ENCODE measurements at regions not wholly inside any gene's neighbourhood (a gene's known extent, or its start where the extent isn't known, plus 50 kb on each side); places are given as distances from the start of the nearest gene placed in this dataset.

DNA sequence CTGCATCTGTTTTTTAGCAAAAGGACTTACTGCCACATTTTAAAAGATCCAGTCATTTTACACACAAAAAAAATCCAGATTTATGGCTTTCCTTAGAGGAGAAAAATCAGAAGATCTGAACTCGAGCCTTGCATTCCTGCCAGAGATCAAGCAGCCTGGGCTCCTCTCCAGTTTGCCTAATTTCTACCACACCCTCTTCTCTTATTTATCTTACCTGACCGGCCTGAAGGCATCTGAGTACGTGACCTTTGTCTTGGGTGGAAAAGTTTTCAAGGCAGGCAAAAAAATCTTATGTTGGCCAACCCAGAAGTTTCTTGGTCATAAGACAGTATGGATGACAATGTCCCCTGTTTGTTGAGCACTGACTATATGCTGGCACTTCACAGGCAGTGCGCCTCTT, 60.3 kb downstream of the CHRD start:
- TF ChIP-seq, protein P1, sequence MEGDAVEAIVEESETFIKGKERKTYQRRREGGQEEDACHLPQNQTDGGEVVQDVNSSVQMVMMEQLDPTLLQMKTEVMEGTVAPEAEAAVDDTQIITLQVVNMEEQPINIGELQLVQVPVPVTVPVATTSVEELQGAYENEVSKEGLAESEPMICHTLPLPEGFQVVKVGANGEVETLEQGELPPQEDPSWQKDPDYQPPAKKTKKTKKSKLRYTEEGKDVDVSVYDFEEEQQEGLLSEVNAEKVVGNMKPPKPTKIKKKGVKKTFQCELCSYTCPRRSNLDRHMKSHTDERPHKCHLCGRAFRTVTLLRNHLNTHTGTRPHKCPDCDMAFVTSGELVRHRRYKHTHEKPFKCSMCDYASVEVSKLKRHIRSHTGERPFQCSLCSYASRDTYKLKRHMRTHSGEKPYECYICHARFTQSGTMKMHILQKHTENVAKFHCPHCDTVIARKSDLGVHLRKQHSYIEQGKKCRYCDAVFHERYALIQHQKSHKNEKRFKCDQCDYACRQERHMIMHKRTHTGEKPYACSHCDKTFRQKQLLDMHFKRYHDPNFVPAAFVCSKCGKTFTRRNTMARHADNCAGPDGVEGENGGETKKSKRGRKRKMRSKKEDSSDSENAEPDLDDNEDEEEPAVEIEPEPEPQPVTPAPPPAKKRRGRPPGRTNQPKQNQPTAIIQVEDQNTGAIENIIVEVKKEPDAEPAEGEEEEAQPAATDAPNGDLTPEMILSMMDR (IDR thresholded peaks at IDR 0.05; ENCODE audit: low read length, missing control alignments), result no peak
- no peak overlapping the region for H3K4me3 ChIP-seq (replicated peaks; ENCODE audit: low read depth, low read length)
- no peak for DNase-seq (ENCODE audit: low read depth)

DNA sequence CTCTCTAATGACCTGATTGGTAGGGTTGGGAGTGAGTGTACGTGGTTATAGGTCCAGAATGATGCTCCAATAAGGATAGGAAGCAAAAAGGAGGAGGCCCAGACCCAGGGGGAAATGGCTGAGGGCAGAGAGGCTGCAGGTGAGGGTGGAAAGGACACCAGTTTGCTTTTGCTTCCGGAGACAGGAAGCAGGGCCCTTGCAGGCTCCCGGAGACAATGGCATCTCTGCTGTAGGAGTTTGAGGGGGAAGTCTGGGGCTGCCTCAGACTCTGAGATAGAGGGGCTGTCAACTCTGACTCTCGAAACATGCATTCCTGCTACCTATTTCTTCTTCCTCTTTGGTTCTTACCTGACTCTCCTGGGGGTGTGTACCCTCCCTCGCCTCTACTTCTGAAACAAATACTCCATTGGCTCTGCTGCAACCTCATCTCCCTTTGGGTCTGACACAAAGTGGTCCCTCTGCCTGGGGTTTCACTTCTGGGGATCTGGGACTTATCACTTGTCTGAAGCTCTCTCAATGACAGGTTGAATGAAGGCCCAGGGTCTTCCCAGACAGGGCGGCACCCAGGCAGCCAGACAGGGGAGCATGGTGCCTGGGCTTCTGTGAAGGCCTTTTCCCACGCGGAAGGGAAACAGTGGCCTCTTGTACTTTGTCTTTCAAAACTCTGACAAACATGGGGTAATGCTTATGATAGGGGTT, 61.5 kb downstream of the CHRD start:
- TF ChIP-seq, protein P1 (IDR thresholded peaks at IDR 0.05; ENCODE audit: low read length, missing control alignments), result no peak
- no peak for DNase-seq (ENCODE audit: low read depth)
- no peak overlapping the region for H3K4me3 ChIP-seq (replicated peaks; ENCODE audit: low read depth, low read length)

DNA sequence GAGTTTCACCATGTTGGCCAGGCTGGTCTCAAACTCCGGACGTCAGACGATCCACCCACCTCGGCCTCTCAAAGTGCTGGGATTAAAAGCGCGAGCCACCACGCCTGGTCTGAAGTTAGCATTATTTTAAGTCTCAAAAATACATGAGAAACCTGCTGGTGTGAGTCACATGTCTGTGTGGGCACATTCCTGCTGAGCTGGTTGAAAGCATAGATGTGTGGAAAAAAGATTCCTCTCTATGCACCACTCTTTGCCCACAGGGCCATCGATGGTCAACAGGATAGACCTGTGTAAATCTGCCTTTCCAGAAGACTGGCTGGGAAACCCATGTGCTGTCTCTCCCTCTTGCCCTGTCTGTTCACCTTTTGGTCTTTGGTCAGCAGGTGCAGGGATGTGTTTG, 63.5 kb downstream of the CHRD start:
- DNase-seq (ENCODE audit: low read depth), result no peak
- TF ChIP-seq, protein P1 (IDR thresholded peaks at IDR 0.05; ENCODE audit: low read length, missing control alignments), result no peak

DNA sequence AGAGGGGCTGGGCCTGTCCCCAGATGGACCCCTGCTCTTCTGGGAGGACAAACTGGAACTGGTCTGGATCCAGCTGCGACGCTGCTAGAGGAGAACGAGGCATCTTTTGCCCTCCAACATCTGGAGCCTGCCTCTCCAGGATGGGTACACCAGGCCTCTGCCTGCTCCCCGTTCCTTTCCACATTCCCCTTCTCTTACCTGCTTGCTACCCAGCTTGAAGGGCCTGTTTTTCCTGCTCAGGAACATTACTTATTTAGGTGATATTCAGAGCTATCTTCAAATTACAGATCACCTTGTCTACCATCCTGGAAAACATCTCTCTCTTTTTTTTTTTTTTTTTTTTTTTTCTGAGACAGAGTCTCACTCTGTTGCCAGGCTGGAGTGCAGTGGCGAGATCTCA, 64.0 kb downstream of the CHRD start:
- DNase-seq (ENCODE audit: low read depth), result no peak
- TF ChIP-seq, protein P1 (IDR thresholded peaks at IDR 0.05; ENCODE audit: low read length, missing control alignments), result no peak
- no peak overlapping the region for H3K4me3 ChIP-seq (replicated peaks; ENCODE audit: low read depth, low read length)

More for the DNA sequence above, 63.5 kb downstream of the CHRD start:
- no peak overlapping the region for H3K4me3 ChIP-seq (replicated peaks; ENCODE audit: low read depth, low read length)

DNA sequence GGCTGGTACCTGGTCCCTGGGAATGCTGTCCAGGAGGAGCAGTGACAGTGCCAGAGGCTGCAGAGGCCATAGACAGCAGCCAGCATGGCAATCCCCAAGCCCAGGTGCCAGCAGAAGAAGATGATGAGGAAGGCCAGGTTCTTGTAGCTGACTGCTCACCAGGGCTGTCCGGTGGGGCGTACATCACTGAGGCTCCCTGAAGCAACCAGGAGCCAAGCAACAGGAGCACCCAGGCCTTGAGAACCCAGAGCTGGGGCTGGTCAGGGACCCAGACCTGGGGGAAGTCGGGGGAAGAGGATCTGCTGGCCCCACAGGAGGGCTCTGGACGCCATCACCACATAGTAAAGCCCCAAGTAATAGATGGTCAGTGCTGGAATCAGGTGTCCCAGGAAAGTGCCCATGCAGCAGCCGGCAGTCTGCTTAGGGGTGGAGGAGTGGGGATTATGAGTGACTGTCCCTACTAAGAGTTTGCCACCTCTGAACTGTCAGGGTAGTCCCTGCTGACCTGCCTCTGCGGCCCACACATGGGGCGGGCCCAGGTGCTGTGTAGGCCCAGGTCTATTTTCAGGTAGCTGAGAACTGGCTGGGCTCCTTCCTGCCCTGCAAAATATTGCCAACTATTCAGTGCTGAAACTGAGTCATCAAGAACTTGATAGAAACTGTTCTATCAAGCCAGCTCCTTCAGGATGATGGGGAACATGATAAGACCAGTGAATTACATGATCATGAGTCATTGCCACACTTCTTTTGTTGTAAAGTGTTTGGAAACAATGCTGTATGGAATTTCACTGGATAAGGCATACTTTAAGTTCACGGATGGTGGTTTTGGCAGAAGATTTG, 68.7 kb downstream of the CHRD start:
- DNase-seq (ENCODE audit: low read depth), result peak; percentile 93
- H3K4me3 ChIP-seq (replicated peaks; ENCODE audit: low read depth, low read length), result no peak overlapping the region
- TF ChIP-seq, protein P1 (IDR thresholded peaks at IDR 0.05; ENCODE audit: low read length, missing control alignments), result no peak

DNA sequence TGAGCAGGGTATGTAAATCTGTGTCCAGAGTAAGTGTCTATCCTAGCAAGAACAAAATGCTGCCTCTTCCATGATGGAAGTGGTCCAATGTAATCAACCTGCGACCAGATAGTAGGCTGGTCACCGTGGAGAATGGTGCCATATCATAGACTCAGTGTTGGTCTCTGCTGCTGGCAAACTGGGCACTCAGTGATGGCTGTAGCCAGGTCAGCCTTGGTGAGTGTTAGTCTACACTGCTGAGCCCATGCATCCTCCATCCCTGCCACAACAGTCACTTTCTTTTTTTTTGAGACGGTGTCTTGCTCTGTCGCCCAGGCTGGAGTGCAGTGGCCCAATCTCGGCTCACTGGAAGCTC, 69.3 kb downstream of the CHRD start:
- no peak for DNase-seq (ENCODE audit: low read depth)
- TF ChIP-seq, protein P1 (IDR thresholded peaks at IDR 0.05; ENCODE audit: low read length, missing control alignments), result no peak
- H3K4me3 ChIP-seq (replicated peaks; ENCODE audit: low read depth, low read length), result no peak overlapping the region
